DND-41 (cell line): ENCODE measurements at regions not wholly inside any gene's neighbourhood (a gene's known extent, or its start where the extent isn't known, plus 50 kb on each side); places are given as distances from the start of the nearest gene placed in this dataset.
"Not testable (repeated sequence)": the region's sequence is repeated elsewhere in the genome, so short reads cannot be mapped to it uniquely, and the experiment has no call there.

Experiments
- CTCF ChIP-seq: IDR thresholded peaks from 2 replicates; pipeline ENCODE4 v1.5.1; 2012; ENCODE audit warnings: borderline replicate concordance, low read length, moderate library complexity, mild to moderate bottlenecking; ENCODE audit not compliant: poor library complexity, severe bottlenecking; ENCODE audit errors: extremely low read depth
- EZH2 ChIP-seq: IDR thresholded peaks from 3 replicates; pipeline ENCODE4 v1.6.1; 2012; ENCODE audit warnings: borderline replicate concordance, low read depth, mild to moderate bottlenecking, moderate library complexity, low read length, inconsistent platforms; ENCODE audit not compliant: severe bottlenecking

- TF ChIP-seq CTCF, EZH2: not testable (repeated sequence)
Measured at GRCh38 chr1:81722631-81723328, 78.0 kb upstream of the ADGRL2 start.
